GM19455 (cell line): ENCODE measurements at regions not wholly inside any gene's neighbourhood (a gene's known extent, or its start where the extent isn't known, plus 50 kb on each side); places are given as distances from the start of the nearest gene placed in this dataset.

Experiments used
- ATAC-seq: cut with Tn5 transposase; IDR thresholded peaks from one replicate; pipeline ENCODE4 v1.9.1; 2021; ENCODE audit not compliant: unreplicated experiment

DNA sequence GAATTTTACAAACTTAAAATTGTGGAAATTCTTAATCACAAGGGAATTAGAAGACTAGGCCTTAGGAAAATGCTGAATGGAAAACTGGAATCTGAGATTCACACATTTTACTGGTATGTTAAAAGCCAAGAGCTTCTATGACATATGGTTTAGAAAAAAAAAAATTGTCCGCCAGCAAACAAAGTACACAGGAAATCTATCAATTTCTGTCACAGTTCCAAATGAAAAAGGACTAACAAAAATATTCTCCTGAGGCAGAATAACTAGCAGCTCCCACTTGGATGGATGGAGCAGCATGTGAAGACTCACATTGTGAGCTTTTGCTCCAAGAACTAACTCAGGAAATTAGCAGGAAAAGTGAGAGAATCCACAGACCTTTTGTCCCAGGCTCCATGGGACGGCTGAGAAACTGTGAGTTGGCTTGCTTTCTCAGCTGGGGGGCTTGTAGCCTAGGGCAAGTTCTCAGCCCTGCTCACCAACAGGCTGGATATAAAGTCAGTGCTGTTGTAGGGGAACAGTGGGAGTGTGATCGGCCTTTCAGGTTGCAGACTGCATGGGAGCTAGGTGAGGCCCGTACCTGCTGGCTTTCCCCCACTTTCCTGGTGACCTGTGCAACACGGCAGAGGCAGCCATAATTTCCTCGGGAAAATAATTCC, 731.1 kb upstream of the SGO1 start:
- ATAC-seq: no peak

DNA sequence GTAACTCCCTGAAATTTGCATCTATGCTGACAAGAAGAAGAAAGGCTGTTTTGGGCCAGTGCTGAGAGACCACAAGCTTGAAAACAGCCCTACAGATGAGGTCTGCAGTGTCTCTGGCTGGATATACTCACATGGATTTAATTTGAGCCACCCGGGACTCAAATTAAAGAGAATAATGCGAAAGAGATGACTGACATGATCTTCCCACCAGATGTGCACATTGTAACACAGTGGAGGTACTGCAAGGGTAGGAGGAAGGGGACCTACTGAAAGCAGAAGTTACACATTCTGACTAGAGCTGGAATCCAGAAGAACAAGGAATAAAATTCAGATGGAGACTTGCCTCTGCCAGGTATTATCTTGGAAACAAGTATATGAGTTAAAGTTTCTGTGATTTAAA, 728.3 kb upstream of the SGO1 start:
- ATAC-seq: no peak

DNA sequence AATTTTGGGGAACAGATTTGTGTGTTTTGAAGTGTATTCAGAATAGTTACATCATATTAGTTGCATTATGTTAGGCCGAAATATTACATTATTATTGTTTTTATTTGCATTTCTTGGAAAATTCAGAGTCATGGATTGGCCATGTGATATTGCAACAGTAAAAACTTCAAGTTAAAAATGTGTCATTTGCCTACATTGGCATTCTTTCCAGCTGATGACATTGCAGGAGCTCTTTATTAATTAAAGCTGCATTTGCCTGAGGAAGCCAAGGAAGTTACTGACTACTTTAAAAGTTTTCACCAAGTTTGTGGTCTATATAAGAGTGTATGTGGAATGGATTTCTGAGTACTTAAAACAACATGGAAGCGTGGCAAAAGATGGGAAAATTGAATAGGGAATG, 726.4 kb upstream of the SGO1 start:
- no peak for ATAC-seq

DNA sequence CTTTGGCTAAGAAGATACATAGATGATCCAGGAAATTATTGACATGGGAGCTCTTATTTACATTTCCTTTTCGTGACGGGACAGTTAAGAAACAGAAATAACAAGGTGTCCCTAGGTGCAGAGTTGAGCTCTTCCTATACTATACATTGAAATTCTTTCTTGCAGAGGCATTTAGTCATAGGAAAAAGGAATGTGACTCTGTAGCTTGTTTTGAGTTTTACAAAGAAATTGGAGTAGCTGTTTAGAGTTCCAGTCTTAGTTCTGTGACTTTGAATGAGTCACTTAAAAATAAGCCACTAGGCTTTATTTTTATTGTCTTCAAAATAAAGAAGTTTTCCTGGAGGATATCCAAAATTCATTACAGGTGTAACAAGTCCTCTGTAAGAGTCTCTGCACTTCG, 723.5 kb upstream of the SGO1 start:
- no peak for ATAC-seq

DNA sequence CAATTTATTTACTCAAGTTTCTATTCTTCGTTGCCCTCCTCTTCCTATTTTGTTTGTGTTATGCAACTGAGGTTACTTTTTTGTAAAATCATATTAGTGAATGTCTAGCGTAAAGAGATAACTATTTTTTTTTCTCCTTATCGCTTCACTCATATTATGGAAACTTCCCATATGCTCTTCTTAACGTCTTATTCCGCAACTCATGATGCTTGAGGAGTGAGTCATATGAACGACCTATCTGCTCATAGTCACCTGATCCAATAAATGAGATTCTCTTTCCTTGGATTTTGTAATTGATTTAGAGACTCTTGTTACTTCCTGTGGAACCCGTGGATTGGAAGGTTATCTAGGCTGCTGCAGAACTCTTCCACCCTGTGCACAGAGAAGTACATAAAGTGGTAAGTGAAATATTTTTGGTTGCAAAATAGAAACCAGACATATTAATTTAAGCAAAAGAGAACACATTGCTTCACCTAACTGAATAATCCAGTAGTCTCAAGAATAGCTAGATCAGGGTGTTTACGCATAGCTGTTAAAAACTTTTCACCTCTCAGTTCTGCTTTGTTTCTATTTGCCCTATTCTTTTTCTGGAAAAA, 719.3 kb upstream of the SGO1 start:
- ATAC-seq: no peak

DNA sequence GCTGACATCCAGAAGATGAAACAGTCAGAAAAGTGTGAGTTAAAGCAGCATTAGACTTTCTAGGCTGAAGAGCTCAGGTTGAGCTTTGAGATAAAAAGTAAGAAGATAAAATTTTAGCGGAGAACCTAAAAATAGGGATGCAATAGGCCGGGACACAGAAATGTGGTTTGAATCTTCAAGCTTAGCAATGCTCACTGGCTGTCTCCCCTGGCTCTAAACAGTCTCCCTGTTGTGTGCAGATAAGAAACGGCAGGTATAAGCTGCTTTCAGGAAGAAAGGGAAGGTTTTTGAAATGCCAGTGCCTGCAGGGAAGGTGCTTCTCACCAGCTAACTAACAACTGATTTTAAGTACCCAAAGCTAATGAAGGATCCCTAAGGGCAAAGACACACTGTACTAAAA, 718.7 kb upstream of the SGO1 start:
- no peak for ATAC-seq

DNA sequence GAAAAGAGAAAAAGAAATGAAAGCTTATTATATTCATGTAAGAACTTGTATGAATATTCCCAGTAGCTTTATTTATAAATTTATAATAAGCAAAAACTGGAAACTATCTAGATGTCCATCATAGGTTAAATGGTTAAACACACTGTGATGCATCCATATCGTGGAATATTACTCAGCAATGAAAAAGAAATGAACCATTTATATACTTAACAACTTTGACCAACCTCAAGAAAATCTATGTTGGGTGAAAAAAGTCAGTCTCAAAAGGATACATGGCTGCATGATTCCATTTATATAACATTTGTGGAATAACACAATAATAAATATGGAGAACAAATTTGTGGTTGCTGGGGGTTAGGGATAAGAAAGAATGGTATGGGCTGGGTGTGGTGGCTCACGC, 713.0 kb upstream of the SGO1 start:
- no peak for ATAC-seq

DNA sequence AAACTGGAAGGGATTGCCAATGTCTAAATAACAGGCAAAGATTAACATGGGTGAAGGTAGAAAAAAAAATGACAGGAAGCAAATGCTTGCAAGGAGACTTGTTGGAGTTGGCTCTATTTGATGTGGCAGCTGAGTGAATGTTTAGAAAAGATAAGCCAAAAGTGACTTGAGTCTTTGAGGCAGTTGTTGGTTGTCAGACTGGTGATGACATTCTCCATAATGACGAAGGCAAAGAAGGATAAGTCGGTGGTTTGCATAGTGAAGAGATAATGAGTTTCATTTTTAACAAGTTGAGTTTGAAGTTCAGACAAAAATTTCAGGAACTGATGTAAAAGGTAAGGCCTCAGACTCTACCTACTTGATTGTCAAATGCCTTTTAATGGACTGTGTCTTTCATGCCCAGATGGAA, 704.1 kb upstream of the SGO1 start:
- ATAC-seq: no peak

DNA sequence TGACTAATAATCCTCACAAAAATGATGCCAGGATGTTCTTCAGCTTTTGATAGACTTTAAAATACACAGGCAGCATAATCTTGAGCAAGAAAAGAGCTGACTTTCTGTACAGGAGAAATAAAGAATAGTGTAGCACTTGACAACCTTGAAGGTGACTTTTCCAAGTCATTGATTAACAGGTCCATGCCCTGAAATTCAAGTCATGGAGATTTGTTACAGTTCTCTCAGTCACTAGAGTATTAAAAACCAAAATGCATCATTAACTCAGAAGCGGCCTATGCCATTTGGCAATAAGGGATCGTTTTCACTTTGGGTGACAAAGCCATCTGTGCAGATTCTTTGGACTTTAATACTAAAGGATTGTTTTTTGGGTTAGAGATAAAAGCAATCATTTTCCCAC, 692.7 kb upstream of the SGO1 start:
- ATAC-seq: no peak

DNA sequence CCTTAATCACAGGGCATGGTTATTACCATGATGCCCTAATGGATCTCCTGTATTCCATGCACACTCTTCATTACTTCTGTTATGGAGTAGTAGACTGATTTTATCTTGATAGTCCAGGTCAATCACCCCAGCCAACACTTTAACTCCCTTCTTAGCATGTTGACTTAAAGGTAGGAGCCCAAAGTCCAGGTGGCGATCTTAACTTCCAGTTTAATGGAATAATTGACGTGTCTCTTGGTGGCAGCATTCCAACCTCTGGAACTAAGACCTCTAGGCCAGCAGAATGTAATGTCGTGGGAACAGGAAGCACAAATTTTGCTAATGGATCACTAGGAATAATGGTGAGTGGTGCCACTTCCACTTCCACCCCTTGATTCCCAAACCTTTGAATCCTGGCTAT, 687.2 kb upstream of the SGO1 start:
- no peak for ATAC-seq

DNA sequence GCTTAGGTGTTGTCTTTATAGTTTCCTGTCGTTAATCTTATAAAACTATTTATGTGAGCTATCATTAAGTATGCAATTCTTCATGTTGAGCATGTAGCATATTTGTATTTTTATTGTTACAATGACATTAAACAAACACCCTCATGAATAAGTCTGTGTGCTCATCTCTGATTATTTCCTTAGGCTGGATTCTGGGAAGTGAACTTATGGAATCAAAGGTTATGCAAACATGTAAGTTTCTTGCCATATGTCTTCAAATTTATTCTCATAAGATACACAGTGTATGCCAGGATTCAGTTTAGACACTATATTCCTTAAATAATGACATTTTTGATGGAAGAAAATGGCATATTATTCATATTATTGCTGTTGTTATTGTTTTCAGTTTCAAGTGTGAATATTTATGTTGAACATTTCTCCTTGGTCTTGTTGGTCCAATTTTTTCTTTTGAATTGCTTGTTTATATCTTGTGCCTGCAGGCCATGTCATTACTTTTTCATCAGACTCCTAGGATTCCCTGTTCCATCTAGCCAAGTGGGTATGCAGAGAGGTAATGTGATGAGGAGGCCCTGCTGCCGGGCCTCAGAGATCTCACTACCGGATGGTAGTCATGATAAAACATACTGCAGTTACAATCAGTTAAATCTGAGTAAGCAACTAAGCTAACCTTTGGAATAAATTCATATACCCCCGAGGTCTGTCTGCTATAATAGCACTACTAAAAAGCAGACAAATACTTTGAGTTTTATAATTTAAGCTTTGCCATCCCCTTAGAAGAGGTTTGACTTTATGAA, 684.3 kb upstream of the SGO1 start:
- no peak for ATAC-seq

DNA sequence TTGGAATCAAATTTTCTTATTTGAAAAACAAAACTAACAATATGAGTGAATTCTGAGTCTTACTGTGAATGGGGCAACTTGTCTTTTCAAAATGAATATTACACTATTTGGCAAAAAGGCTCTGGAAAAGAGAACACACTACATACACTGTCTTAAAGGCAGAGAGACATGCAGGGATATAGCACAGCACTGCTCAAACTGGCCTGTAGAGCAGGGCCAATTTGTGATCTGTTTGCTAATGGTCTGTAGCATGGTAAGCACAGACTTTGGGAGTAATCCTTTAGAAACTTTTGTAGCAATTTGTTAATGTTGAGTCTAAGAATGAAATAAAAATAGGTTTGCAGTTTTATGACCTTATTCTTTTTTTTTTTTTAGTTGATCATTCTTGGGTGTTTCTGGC, 679.8 kb upstream of the SGO1 start:
- no peak for ATAC-seq

DNA sequence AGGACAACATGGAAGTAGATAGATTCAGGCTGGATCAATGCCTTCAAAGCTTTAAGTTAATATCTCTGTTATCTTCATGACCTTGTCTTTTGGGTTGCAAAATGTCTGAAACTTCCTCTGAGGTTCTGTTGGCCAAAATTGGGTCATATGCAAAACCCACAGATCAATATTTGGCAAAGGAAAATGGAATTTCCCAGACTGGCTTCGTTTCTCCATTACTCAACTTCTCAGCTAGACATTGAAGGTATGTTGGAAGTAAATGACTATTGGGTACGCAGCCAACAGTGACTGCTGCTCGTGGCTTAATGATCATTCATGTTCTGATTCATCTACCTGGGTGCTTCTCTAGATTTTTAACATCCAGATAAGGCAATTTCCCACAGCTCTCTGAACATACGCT, 675.4 kb upstream of the SGO1 start:
- ATAC-seq: no peak

DNA sequence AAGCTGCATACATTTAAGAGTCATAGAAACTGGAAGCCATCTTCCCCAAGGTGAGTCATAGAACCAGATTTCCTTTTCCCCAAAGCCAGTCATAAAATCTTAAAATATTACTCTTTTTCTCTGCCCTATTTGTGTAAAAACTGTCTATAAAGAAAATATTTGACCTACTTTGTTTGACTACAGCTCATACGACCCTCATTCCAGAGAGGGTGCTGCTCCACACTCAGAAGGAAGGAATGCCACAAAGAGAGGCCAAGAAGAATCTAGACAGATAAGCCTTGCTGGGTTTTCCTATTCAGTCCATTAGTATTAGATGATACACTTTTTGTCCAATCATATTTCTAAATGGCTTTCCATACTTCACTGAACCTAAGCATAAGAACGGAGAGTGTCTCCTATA, 671.6 kb upstream of the SGO1 start:
- no peak for ATAC-seq

DNA sequence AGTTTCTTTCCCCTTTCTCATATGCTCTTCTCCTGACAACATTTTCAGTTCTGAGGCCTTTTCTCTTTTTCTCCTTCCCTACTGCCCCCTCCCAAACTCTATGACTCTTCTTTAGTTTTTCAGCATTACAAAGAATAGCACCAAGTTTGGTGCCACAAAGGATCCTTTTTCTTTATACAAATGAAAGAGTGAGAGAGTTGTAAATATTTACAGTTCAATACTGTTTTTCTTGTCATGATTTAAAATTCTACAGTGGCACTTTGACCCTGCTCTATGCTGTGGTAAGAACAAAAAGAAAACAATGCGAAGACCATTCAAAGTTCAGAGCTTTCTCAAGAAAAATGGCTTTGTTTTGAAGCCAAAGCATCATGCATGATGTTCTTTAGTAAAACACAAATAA, 667.9 kb upstream of the SGO1 start:
- no peak for ATAC-seq

DNA sequence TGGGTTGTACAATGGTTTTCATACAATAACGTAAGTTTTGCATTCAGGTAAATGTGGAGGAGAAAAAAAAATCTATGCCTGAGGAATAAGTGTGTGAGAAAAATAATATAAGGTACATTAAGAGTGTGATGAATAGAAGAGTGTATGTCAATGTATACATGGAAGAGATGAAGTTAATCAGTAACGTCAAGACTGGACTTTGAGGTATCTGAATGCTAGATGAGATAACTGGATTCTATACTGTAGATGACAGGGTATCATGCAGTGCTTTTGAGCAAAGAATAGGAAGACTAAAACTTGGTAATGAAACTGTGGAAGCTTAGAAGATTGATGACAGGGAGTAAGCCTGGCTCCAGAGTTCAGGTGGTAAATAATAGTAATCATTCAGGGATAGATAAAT, 666.7 kb upstream of the SGO1 start:
- no peak for ATAC-seq

DNA sequence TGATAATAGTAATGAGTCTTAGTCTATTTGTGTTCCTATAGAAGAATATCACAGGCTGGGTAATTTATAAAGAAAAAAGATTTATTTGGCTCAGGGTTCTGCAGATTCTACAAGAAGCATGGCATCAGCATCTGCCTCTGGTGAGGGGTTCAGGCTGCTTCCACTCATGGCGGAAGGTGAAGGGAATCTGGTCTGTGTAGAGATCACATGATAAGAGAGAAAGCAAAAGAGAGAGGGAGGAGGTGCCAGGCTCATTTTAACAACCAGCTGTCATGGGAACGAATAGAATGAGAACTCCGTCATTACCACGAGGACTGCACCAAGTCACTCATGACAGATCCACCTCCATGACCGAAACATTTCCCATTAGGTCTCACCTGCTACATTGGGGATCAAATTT, 664.0 kb upstream of the SGO1 start:
- ATAC-seq: no peak

DNA sequence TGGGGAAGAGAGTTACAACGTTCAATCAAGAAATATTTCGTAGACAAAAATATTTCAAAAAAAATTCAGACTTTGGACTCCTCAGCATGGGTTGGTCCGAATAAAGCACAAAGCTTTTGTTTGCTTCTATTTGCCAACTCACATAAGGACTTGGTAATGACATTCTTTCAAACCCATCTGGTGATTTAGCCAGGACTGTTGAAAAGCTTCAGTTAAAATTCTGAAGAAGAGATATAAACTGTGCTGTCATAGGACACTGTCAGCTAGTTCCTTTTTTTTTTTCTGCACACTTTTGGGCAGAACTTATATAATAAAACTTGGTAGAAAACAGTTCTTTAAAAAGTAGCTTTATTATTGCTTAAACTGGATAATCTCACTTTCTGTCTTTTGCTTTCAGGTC, 660.8 kb upstream of the SGO1 start:
- no peak for ATAC-seq

DNA sequence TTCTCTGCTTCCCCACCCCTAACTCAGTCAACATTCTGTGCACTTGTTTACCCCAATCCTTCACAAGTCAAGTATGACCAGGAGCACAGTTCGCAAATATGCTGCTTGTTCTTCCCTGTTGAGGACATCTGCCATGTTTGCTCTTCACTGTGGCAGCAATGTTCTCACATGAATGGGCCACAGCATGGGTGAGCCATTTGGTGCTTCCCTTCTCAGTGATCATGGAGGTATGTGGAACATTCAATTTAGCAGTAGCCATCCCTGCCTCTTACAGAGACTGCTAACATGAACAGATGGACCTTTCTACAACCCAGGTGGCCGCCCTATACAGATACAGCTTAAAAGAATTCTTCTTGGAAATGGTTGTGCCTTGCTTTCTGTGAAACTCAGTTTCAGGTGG, 660.1 kb upstream of the SGO1 start:
- ATAC-seq: no peak

DNA sequence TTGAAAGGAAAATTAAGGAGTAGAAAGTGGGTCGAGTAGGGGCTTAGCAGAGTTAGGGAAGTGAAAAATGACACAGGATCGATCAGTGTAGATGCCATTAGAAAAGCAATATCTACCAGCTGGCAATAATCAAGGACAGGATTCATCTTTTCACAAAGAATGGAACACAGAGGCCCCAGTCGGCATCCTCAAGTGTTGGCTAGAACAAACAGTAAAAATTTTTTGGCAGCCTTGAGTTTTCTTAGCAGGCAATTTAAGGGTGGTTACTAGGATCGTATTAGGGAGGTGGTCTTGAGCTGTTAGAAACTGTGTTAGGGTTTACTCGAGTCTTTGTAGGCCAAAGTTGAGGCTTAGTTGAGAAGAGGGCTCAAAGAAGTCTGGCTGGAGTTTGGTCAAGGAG, 658.8 kb upstream of the SGO1 start:
- ATAC-seq: no peak

DNA sequence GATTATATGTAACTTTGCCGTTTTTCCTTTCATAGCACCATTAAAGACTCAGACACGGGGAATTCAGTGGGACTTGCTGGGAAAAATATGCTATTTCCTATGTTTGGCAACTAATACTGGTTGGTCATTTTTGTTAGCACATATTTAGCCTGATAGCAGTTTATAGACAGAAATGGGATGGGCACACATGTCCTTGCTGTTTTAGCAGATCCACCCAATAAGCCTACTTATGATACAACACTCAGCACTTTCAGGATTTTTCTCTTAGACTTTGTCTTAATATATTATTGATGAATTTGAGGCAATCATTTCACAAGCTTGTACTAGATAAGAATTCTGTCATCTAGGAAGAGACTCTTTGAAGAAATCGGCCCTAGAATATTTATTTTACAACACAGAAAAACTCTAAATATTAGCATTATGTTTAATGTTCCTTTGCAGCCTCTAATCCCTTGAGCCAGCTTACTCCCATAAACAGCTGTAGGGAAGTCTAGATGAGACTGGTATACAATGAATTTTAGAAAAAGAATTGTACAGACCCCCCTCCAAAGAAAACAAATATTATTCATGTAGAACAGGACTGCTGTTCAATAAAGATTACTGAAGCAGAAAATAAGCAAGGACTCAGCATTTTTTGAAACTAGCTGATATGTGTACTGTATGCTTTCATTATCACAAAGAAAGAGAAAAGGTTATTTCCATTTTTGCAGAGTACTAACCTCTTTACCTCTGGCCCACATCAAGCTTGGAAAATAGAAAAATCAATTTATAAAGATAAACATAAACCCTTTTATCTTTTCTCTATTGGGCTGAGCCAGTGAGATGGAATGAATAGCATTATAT, 656.8 kb upstream of the SGO1 start:
- no peak for ATAC-seq

DNA sequence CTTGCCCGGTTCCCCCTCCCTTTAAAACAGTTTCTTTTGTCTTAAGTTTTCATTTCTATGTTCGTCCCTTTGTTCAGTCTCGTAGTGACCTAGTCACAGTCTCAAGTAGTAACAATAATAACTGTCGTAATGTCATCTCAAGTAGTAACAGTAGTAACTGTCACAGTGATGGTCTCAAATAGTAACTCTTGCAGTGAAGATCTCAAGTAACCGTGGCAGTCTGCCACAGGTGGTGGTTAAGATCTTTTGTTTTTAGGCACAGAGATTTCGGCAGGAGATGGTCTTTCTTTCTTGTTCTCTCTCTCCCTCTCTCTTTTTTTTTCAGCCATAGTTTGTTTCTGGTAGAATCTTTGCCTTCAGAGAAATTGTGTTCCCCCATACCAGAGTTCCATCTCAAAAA, 656.0 kb upstream of the SGO1 start:
- no peak for ATAC-seq
